ENCODE measurements at regions not wholly inside any gene's neighbourhood (a gene's known extent, or its start where the extent isn't known, plus 50 kb on each side); places are given as distances from the start of the nearest gene placed in this dataset.

- Mint-ChIP-seq H3K4me3 (no peak overlapping the region), H3K27me3 (ENCODE audit: low read depth) (no peaks in the 10 kb centered on the region), H3K9me3 (peaks cover 15% of the 10 kb centered on the region), H3K36me3 (ENCODE audit: low read depth) (no peaks in the 10 kb centered on the region), H3K4me1 (no peaks in the 10 kb centered on the region), H3K27ac (no peak overlapping the region)
- TF ChIP-seq CTCF (IDR thresholded peaks at IDR 0.05; ENCODE audit: unreplicated experiment in 3 of 3) = no peak
Measured at GRCh38 chr4:134952775-134953174, 751.2 kb upstream of the PABPC4L start.

GRCh38 chr4:134952305-134952704, 750.7 kb upstream of the PABPC4L start:
- no peak for TF ChIP-seq CTCF (IDR thresholded peaks at IDR 0.05; ENCODE audit: unreplicated experiment in 3 of 3)
- H3K4me1 Mint-ChIP-seq = no peaks in the 10 kb centered on the region
- peaks cover 15% of the 10 kb centered on the region for H3K9me3 Mint-ChIP-seq
- H3K4me3 Mint-ChIP-seq = no peak overlapping the region
- H3K36me3 Mint-ChIP-seq (ENCODE audit: low read depth) = no peaks in the 10 kb centered on the region
- no peak overlapping the region for H3K27ac Mint-ChIP-seq
- H3K27me3 Mint-ChIP-seq (ENCODE audit: low read depth) = no peaks in the 10 kb centered on the region

- Mint-ChIP-seq H3K4me3 (no peak overlapping the region), H3K4me1 (no peaks in the 10 kb centered on the region), H3K27ac (no peak overlapping the region), H3K27me3 (ENCODE audit: low read depth) (no peaks in the 10 kb centered on the region), H3K36me3 (ENCODE audit: low read depth) (no peaks in the 10 kb centered on the region), H3K9me3 (peaks cover 3% of the 10 kb centered on the region)
- TF ChIP-seq CTCF (IDR thresholded peaks at IDR 0.05; ENCODE audit: unreplicated experiment in 3 of 3) = no peak
Measured at GRCh38 chr4:134948110-134948642, 746.6 kb upstream of the PABPC4L start.

- no peaks in the 10 kb centered on the region for H3K9me3 Mint-ChIP-seq
- no peak overlapping the region for H3K27ac Mint-ChIP-seq
- no peaks in the 10 kb centered on the region for H3K36me3 Mint-ChIP-seq (ENCODE audit: low read depth)
- H3K27me3 Mint-ChIP-seq (ENCODE audit: low read depth) = no peaks in the 10 kb centered on the region
- no peak for TF ChIP-seq CTCF (IDR thresholded peaks at IDR 0.05; ENCODE audit: unreplicated experiment in 3 of 3)
- H3K4me3 Mint-ChIP-seq = no peak overlapping the region
- H3K4me1 Mint-ChIP-seq = no peaks in the 10 kb centered on the region
Measured at GRCh38 chr4:134944115-134944514, 742.5 kb upstream of the PABPC4L start.

- Mint-ChIP-seq H3K36me3 (ENCODE audit: low read depth) (no peaks in the 10 kb centered on the region), H3K4me1 (no peaks in the 10 kb centered on the region), H3K27me3 (ENCODE audit: low read depth) (no peaks in the 10 kb centered on the region), H3K4me3 (no peak overlapping the region), H3K27ac (no peak overlapping the region), H3K9me3 (no peaks in the 10 kb centered on the region)
- no peak for TF ChIP-seq CTCF (IDR thresholded peaks at IDR 0.05; ENCODE audit: unreplicated experiment in 3 of 3)
Measured at GRCh38 chr4:134936014-134936413, 734.4 kb upstream of the PABPC4L start.

GRCh38 chr4:134935320-134935719, 733.7 kb upstream of the PABPC4L start:
- Mint-ChIP-seq H3K4me3 (no peak overlapping the region), H3K4me1 (no peaks in the 10 kb centered on the region), H3K27ac (no peak overlapping the region), H3K36me3 (ENCODE audit: low read depth) (no peaks in the 10 kb centered on the region), H3K9me3 (no peaks in the 10 kb centered on the region), H3K27me3 (ENCODE audit: low read depth) (no peaks in the 10 kb centered on the region)
- peak; percentile 11 to 44 (median 28) for TF ChIP-seq CTCF (IDR thresholded peaks at IDR 0.05; ENCODE audit: unreplicated experiment in 3 of 3)

Data from nephron (organoid).